HG03103 (cell line): ENCODE measurements at regions not wholly inside any gene's neighbourhood (a gene's known extent, or its start where the extent isn't known, plus 50 kb on each side); places are given as distances from the start of the nearest gene placed in this dataset.
"Not testable (repeated sequence)": the region's sequence is repeated elsewhere in the genome, so short reads cannot be mapped to it uniquely, and the experiment has no call there.

ENCODE experiments used
- ATAC-seq: cut with Tn5 transposase; IDR thresholded peaks from one replicate; pipeline ENCODE4 v1.9.1; 2021; ENCODE audit warnings: low read depth; ENCODE audit not compliant: unreplicated experiment

DNA sequence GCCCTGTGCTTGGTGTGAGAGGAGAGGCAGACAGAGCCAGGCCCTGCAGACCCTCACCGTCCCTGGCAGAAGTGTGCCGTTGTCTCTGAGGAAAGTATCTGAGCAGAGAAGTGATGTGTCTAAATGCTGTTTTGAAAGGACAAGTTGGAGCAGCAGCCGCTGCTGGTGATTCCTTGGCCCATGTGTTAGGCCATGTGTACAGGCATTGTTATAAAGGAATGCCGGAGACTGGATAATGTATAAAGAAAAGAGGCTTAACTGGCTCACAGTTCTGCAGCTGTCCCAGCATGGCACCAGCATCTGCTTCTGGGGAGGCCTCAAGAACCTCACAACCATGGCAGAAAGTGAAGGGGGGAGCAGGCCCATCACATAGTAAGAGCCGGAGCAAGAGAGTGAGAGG, 334.6 kb upstream of the ATP10A start:
- no peak for ATAC-seq

- ATAC-seq = no peak
These were observed 333.9 kb upstream of the ATP10A start for GRCh38 chr15:26197060-26197459.

DNA sequence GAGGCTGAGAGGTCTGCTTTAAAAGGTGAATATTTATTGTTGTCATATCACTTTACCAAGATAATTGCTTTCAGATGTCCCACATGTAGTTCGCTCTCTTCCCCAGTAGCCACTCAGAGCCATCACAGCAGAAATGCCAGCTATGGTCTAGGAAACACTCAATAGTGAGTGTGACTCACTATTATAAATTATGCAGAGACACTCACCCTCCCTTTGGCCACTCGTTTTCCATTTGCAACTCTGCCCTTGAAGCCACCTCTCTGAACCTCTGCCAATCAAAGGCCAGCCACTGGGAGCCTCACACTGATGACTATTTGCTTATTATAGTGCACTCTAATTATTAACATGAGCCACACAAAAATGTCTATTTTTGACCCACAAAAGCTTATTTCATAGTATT, 328.1 kb upstream of the ATP10A start:
- no peak for ATAC-seq

GRCh38 chr15:26186138-26186537, 323.0 kb upstream of the ATP10A start:
- ATAC-seq = not testable (repeated sequence)

DNA sequence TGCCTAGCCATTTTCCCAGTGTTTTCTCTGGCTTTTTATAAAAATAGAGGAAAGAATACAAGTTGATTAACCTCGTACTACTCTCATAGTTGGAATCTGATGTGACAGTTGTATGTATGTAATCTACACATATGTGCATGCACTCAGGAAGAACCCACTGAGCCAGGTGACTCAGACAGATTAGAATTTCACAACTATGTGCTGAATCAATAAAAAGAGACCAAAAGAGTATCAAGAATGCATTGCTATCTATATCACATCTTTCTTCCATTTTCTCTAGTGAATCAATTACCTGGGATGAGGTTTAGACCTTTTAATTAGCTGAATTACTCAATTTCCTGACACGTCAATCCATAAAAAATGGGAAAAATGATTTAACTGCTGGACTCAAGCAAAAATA, 319.3 kb upstream of the ATP10A start:
- ATAC-seq = no peak

DNA sequence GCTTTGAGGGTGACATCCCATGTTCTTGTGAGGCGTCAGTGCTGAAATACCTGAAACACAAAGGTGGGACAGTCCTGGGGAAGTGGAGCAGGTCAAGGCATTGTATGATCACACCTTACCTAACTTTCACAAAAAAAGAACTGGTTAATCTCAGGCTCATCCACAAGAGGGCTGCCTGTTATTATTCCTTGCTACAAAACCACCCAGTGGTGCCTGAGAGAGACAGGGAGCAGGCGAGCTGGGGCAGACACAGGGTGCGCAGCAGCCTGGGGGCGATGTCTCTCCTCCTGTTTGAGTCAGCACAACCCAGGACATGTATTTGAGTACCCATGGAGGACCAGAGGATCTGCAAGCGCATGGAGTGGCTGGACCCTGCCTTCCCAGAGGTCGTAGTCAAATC, 316.8 kb upstream of the ATP10A start:
- no peak for ATAC-seq

DNA sequence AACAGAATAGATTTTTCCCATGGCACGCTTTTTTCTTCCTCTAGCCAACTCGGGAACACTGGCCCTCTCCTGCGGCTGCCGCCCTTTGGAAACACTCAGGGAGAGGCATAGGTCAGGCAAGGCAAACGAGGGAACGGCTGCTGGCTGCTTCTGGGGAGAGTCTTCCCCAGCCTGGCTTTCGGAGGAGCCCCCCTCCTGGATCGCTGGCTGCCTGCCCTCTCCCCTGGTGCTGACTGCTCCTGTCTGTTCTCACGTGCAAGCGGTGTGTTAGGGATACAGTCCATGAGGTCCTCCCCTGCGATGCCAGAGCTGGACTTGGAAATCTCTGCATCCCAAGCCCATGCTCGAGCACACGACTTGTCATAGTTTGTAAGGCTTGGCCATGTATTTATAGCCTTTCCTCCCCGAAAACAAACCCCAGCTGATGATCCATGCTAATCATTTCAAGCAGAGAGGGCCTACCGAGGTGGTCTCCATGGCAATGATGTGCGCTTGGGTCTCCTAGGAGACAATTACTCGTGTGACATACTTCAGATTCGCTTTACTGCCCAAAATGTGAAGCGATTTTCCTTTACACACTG, 315.6 kb upstream of the ATP10A start:
- no peak for ATAC-seq

- no peak for ATAC-seq
These were observed 314.7 kb upstream of the ATP10A start for GRCh38 chr15:26177816-26178215.

DNA sequence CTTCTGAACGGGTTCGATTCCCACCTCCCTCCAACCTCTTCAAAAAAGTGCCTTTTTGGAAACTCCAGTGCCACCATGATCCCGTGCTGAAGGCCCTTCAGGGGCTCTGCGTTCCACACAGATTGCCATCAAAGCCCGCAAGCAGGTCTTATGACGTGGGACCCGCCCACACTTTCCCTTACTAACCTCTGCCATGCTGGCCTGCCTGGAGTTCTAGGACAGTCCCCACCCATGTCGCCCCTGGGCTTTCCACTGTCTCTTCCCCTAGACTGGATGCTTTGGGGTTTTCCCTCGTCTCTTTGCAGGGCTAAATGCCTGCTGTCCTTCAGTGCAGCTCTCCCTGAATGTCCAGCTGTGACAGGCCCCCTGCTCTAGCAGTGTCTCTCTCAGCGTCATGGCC, 313.7 kb upstream of the ATP10A start:
- ATAC-seq = no peak

DNA sequence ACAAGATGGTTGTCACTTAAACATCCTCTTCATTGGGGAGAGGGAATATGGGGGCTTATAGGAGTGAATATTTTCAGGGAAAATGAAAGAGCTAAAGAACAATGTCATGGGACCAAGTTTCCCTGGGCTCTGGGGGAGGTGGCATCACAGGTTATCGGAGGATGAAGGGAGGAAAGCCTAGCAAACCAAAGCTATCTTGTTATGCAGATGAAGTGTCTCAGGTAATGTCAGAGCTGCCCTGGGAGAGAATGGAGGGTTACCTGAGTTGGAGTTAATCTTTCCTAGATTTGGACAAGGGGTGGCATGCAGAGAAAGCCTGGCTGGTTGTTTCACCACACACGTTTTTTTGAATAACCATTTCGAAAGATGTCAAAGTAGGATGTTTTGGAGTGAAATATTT, 308.1 kb upstream of the ATP10A start:
- ATAC-seq = no peak

GRCh38 chr15:26166429-26166828, 303.3 kb upstream of the ATP10A start:
- no peak for ATAC-seq

DNA sequence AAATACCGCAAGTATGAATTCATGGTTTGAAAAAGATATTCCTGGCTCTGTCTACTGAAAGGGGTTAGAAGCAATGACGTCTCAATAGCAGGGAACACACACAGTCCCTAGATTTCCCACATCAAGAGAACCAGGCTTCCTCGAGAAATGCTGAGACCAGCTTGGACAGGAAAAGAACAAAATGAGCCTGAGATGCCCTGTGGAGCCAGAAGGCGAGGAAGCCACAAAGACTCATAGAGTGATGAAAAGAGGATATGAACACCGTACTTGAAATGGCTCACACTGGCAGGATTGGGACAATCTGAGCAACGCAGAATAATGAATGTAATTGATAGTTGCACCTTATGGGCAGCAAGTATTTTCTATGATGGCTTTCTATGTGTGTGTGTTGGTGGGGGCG, 302.4 kb upstream of the ATP10A start:
- no peak for ATAC-seq

DNA sequence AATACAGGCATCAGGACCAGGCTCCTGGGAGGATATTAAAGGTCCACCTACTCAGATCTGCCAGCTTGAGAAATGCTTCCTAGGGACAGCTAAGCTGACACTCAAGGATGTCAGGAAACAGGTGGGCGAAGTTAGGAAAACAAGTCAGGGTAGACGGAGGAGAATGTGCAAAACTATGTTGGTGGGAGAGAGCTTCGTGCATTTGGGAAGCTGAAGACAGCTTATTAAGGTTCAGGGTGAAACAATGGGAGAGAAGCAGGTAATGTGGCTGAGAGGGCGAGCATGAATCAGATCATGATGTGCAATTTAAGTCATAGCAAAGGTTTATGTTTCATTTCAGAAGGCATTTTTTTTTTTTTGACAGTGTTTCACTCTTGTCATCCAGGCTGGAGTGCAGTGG, 297.2 kb upstream of the ATP10A start:
- ATAC-seq = no peak

GRCh38 chr15:26158176-26158575, 295.0 kb upstream of the ATP10A start:
- ATAC-seq = no peak

DNA sequence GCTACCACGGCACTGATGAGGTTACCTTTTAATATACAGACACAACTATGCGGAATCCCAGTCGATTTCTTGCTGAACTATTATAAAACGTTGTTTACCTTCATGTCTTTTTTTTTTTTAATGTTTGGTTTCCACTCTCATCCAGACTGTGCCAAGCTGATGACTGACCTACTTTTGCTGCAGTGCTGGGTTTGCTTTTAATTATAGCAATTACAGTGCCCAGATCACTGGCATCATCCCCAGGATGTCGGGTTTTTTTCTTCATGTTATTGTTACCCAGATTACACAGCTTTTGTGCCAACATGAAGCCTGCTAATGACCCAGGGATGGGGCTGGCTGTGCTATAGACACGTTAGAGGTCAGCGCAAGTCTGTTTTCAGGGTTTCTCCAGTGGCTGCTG, 294.0 kb upstream of the ATP10A start:
- no peak for ATAC-seq

- ATAC-seq = no peak
These were observed 292.9 kb upstream of the ATP10A start for GRCh38 chr15:26156051-26156450.

GRCh38 chr15:26148156-26148860, 285.2 kb upstream of the ATP10A start:
- no peak for ATAC-seq

GRCh38 chr15:26146202-26146601, 283.1 kb upstream of the ATP10A start:
- ATAC-seq = no peak

DNA sequence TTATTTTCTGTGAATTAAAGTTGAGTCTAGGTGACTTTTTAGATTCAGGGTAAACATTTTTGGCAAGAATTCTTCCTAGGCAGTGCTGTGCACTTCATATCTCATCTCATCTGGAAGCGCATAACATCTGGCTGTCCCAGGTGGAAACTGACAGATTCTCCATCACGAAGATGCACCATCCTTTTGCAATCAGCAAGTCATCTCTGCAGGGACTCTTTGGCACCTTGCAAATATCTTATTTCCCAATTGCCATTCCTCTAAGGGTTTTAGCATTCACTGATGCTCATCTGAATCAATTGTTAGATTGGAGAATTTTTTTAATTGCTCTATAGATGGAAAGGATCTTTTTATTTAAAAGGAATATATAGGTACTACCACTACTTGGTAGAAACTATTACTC, 282.7 kb upstream of the ATP10A start:
- ATAC-seq = no peak

- ATAC-seq = no peak
These were observed 281.7 kb upstream of the ATP10A start for GRCh38 chr15:26144836-26145235.

DNA sequence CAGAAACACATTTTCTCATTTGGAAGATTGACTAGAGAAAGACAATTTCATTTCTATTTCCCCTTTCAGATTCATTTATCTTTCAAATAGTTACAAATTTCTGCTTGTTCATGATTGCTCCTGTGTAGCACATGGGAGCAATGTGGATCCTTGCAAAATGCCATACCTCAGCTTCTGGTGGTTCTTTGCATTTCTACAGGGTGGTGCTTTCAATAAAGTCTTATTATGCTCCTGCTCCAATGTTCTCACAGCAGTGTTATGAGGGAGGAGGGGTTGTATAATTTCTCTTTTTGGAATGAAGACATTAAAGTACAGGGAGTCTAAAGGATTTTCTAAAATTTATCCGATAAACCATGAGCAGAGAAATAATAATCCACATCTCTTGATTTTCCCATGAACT, 280.1 kb upstream of the ATP10A start:
- ATAC-seq = no peak

- no peak for ATAC-seq
These were observed 271.7 kb upstream of the ATP10A start for GRCh38 chr15:26134812-26135211.

- no peak for ATAC-seq
These were observed 271.0 kb upstream of the ATP10A start for GRCh38 chr15:26134152-26134551.
